Amygdala (tissue), 56 donors: ENCODE measurements at regions not wholly inside any gene's neighbourhood (a gene's known extent, or its start where the extent isn't known, plus 50 kb on each side); places are given as distances from the start of the nearest gene placed in this dataset.

ENCODE experiments used
- DNase-seq, 56 donors: peaks; one replicate each; lab custom pipeline; 2025; lab: John Stamatoyannopoulos, UW

- DNase-seq, result no peak
Observed at GRCh38 chr6:90936286-90936685, 349.4 kb upstream of the MAP3K7 start.

- DNase-seq, result no peak
Observed at GRCh38 chr6:90934966-90935365, 348.1 kb upstream of the MAP3K7 start.

- DNase-seq, result no peak
Observed at GRCh38 chr6:90934081-90934480, 347.2 kb upstream of the MAP3K7 start.

- DNase-seq, result no peak
Observed at GRCh38 chr6:90932351-90932750, 345.5 kb upstream of the MAP3K7 start.

- DNase-seq, result no peak
Observed at GRCh38 chr6:90928051-90928450, 341.2 kb upstream of the MAP3K7 start.

DNA sequence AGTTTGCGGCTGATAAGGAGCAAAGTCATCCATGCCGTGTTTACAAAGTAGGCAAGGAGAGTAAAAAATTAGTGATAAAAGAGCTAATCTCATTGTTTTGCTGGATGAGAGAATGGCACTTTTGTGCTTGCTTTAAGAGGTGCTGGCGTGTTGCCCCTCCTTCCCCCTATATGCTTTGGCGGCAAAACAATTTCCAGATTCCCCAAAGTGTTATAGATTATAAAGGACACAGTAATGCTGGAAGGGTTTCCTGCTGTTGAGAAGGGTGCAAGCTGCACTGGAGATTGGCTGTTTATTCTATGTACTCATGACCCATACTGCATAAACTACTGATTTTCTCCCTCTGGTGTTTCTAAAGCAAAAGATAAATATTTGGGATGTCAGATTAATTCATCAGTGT, 338.9 kb upstream of the MAP3K7 start:
- DNase-seq, result no peak

GRCh38 chr6:90922325-90922724, 335.5 kb upstream of the MAP3K7 start:
- no peak for DNase-seq

- no peak for DNase-seq
Observed at GRCh38 chr6:90918361-90918760, 331.5 kb upstream of the MAP3K7 start.

GRCh38 chr6:90917376-90917775, 330.5 kb upstream of the MAP3K7 start:
- no peak for DNase-seq

DNA sequence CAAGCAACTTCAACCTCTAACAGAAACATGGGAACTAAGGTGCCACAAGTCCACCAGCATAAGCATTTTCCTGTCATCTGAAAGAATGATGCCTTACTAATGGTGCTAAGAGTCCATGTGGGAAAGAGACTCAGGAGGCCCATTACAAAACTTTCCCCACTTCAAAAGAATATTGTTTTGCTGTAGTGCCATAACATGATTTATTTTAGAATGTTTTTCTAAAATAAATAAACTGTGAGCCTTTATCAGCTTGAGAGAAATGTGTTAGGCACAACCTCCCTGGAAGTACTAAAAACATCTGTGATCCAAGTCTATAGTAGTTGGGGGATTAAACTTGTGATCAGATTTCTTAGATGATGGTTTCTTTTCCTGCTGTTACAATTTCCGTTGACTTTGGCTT, 330.1 kb upstream of the MAP3K7 start:
- no peak for DNase-seq

- DNase-seq, result no peak
Observed at GRCh38 chr6:90915224-90915915, 328.5 kb upstream of the MAP3K7 start.

DNA sequence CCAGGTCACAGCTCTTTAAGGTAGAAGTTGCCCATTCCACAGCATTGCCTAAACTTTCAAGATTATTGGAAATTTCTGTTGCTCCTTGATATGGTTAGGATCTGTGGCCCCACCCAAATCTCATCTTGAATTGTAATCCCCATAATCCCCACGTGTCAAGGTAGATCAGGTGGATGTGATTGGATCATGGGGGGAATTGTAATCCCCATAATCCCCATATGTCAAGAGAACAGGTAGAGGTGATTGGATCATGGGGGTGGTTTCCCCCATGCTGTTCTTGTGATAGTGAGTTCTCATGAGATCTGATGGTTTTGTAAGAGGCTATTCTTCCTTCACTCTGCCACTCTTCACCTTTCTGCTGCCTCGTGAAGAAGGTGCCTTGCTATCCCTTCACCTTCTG, 327.4 kb upstream of the MAP3K7 start:
- no peak for DNase-seq

DNA sequence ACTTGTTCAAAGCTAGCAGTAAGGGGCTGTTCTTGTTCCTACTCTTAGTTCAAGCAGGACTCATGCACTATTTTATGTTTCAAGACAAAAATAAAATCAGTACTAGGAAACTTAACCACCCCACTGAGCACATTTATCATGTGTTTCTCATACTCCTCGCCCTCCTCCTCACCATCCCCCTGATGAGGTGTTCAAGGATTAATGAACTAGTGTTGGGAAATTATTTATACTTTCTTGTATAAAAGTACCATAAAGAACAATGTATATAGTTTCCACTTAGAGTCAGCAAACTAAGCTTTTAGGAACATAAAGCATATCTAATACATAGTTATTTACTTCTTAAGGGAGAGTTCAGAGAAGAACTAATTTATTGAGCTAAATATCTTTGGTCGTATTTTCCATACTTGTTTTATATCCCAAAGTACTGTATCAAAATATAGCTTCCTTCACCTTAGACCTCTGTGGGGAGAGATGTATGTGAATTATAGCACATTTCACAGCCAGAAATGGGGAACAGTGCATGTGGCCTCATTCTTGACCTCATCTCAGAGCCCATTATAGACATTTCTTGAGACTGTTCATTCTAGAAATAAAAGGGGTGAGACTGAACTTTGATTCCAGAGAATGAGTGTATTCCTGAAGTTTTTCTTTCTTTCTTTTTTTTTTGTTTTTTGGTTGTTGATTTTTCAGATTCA, 326.5 kb upstream of the MAP3K7 start:
- no peak for DNase-seq

- DNase-seq, result no peak
Observed at GRCh38 chr6:90911642-90912041, 324.8 kb upstream of the MAP3K7 start.

DNA sequence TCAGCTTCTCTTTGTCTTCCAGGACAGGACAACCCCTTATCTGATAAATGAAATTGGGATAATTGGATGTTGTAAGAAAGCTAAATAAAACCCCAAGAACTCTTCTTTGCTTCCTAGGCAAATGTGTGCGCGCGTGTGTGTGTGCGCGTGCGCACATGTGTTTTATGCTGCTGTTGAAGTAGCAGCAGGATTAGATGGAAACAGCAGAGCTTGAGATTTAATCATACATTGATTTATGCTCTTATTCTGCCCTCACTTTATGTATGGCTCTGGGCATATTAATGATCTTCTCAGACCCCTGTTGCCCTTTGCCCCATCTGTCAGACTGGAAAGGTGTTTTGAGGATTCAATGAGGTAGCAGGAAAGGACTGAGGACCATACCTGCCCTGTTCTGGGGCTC, 324.0 kb upstream of the MAP3K7 start:
- DNase-seq, result no peak

DNA sequence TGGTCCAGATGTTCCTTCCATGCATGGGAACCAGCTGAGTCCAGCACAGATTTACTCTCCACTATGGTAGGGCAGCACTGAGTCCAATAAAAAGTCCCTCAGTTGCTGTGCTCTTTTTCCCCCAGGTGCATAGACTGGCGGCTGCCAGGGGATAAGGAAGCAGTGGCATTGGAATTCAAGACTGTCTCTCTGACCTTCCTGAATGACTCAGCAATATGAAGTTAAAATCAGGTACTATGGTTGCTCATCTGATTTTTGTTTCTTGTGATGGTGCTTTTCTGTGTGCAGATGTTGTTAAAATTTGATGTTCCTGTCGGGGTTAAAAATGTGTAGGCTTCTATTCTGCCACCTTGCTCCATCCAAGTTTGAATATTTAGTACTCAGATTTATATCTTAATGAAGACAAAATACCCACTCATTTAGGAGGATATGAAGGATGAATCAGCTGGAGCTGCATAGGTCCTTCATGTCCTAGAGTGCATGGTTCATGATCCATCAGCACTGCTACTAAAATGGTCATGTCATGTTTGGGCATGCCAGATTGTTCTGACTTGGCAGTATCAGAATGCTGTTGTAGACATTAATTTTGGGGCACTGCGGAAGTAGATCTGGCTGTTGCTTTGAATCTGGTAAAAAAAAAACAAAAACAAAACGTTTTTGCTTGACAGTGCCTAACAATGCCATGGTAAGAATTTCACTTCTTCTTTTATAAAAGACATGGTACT, 321.2 kb upstream of the MAP3K7 start:
- no peak for DNase-seq

GRCh38 chr6:90905351-90905750, 318.5 kb upstream of the MAP3K7 start:
- no peak for DNase-seq

GRCh38 chr6:90900034-90900433, 313.2 kb upstream of the MAP3K7 start:
- no peak for DNase-seq

- no peak for DNase-seq
Observed at GRCh38 chr6:90898763-90899162, 311.9 kb upstream of the MAP3K7 start.

DNA sequence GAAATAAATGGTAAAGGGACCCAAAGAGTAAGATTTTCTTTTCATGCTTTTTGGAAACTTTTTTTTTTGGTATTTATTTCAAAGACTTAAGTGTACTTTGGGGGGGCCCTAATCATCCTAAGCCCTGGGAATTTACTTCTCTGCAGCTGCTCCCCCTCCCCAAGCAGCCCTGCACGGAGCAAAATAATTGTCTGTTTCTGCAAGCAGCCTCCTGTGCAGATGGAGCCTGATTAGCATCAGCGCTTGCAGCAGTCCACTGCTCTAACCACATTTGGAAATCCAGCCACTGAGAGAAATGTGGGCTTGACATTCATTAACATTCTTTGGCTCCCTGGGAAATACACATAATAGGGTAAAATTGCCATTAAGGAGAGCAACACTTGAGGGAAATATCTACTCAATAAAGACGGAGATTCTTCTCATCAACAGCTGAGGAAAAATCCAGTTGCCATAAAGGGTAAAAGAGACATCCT, 309.2 kb upstream of the MAP3K7 start:
- DNase-seq, result no peak

GRCh38 chr6:90895299-90896074, 308.6 kb upstream of the MAP3K7 start:
- no peak for DNase-seq
